ENCODE measurements at regions not wholly inside any gene's neighbourhood (a gene's known extent, or its start where the extent isn't known, plus 50 kb on each side); places are given as distances from the start of the nearest gene placed in this dataset.

DNA sequence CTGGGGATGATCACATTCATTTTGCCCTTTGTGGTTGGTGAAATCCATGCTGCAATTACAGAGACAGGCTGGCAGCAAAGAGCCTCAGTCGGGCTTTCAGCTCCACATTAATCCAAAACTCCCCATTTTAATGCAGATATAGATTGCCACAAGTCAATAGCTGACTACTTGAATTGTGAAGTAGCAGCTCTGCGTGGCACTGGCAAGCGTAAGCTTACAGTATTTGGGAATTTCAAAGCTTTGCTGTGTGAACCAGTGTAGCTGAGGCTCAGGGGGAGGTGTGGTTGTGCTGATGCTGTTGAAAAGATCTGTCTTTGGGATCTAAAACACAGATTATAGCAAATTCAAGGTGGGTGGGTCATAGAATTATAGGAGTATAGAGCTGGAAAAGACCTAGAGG, 290.3 kb upstream of the ONECUT1 start:
- in situ Hi-C loops (cut with MboI; ENCODE audit: low sequenced_read_pairs, unreplicated experiment) = no loop called here
- no peak for DNase-seq (ENCODE audit: low spot score)
- TF ChIP-seq, protein P1, sequence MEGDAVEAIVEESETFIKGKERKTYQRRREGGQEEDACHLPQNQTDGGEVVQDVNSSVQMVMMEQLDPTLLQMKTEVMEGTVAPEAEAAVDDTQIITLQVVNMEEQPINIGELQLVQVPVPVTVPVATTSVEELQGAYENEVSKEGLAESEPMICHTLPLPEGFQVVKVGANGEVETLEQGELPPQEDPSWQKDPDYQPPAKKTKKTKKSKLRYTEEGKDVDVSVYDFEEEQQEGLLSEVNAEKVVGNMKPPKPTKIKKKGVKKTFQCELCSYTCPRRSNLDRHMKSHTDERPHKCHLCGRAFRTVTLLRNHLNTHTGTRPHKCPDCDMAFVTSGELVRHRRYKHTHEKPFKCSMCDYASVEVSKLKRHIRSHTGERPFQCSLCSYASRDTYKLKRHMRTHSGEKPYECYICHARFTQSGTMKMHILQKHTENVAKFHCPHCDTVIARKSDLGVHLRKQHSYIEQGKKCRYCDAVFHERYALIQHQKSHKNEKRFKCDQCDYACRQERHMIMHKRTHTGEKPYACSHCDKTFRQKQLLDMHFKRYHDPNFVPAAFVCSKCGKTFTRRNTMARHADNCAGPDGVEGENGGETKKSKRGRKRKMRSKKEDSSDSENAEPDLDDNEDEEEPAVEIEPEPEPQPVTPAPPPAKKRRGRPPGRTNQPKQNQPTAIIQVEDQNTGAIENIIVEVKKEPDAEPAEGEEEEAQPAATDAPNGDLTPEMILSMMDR (IDR thresholded peaks at IDR 0.05; ENCODE audit: borderline replicate concordance, control extremely low read depth, extremely low read depth, insufficient read depth, missing control alignments) = no peak

DNA sequence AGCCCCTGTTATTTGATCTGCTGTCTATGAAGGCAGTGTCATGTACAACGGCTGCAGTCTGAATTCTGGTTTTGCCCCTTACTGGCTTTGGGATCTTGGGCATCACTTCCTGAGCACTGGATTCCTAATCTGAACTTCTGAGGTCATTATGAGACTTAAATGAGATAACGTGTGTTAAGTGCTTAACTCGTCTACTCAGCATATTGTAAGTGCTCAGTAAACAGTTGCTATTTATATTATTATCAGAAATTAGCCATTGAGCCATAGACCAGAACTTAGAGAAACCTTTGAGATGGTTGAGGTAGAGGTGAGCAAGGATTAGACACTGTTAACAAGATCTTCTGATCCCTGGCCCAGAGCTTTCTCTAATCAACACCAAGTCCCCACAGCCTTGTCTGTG, 284.1 kb upstream of the ONECUT1 start:
- DNase-seq (ENCODE audit: low spot score) = no peak
- TF ChIP-seq, protein P1 (IDR thresholded peaks at IDR 0.05; ENCODE audit: borderline replicate concordance, control extremely low read depth, extremely low read depth, insufficient read depth, missing control alignments) = no peak
- in situ Hi-C loops (cut with MboI; ENCODE audit: low sequenced_read_pairs, unreplicated experiment) = no loop called here

DNA sequence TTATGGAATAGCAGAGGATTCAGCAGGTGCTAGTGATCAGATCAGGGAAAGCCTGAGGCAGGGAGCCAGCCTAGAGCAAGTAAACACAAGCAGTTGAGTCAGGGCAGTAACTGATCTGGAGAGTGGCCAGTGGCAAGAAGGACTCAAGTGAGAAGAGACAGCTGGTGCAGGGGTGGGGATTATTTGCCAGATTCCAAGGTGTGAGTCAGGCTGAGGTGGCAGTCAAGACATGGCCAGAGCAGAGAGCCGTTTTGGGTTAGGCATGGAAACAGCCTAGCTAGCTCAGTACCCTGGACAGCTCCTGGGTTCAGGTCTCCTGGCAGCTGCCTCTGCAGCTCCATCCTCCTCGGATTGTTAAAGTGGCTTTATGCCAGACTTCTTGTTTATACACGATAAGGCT, 281.9 kb upstream of the ONECUT1 start:
- in situ Hi-C loops (cut with MboI; ENCODE audit: low sequenced_read_pairs, unreplicated experiment) = no loop called here
- TF ChIP-seq, protein P1 (IDR thresholded peaks at IDR 0.05; ENCODE audit: borderline replicate concordance, control extremely low read depth, extremely low read depth, insufficient read depth, missing control alignments) = no peak

DNA sequence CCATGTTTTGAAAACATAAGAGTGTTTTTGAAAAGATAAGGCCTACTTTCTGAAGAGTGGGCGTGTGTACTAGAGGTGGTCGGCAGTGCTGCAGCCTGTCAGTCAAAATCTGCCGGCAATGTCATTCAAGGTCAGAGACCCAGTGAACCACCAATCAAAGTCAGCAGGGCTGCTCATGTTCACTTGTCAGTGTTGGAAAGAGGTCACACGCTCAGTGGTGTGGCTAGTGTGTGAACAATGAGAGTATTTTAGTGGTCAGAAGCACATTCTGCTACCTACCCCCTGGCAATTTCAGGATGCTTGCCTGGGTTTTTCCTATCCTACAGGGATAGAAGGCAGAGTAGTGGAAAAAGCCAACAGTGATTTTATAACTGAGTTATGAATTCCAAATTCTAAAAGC, 278.5 kb upstream of the ONECUT1 start:
- in situ Hi-C loops (cut with MboI; ENCODE audit: low sequenced_read_pairs, unreplicated experiment) = no loop called here
- DNase-seq (ENCODE audit: low spot score) = no peak
- TF ChIP-seq, protein P1 (IDR thresholded peaks at IDR 0.05; ENCODE audit: borderline replicate concordance, control extremely low read depth, extremely low read depth, insufficient read depth, missing control alignments) = no peak

More for the DNA sequence above, 281.9 kb upstream of the ONECUT1 start:
- DNase-seq (ENCODE audit: low spot score) = no peak

DNA sequence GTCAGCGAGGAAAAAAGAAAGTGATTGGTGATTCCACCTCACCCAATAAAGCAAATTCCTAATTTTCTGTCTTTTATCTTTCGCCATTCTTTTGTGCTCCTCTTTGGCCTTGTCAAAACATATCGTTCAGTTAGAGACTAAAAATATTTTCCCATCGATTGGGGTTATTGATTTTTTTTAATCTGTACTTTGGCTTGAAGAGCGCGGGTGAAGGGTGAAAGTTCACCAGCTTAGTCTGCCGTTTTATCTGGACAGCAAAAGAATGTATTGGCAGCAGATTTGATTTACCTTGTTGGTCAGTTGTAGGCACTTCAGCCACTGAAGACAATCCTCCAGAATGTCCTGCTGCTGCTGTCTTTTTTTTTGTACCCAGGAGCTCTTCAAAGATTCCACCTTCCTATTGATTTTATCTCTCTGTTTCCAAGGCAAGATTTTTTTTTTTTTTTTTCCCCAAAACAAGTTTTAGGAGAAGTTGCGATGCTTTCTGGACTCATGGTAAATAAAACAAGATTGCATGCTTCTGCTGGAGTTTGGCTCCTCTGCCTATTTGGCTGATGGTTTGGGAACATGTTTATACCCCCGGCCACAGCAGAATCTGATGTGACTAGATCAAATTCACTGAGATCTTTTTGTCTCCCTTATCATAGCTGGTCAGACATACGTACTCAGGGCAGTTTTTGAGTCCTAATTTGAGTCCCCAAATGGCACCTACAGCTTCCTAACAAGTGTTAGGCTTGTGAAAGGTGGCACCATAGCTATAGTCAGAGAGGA, 269.3 kb upstream of the ONECUT1 start:
- TF ChIP-seq, protein P1 (IDR thresholded peaks at IDR 0.05; ENCODE audit: borderline replicate concordance, control extremely low read depth, extremely low read depth, insufficient read depth, missing control alignments) = no peak
- DNase-seq (ENCODE audit: low spot score) = no peak
- in situ Hi-C loops (cut with MboI; ENCODE audit: low sequenced_read_pairs, unreplicated experiment) = no loop called here

DNA sequence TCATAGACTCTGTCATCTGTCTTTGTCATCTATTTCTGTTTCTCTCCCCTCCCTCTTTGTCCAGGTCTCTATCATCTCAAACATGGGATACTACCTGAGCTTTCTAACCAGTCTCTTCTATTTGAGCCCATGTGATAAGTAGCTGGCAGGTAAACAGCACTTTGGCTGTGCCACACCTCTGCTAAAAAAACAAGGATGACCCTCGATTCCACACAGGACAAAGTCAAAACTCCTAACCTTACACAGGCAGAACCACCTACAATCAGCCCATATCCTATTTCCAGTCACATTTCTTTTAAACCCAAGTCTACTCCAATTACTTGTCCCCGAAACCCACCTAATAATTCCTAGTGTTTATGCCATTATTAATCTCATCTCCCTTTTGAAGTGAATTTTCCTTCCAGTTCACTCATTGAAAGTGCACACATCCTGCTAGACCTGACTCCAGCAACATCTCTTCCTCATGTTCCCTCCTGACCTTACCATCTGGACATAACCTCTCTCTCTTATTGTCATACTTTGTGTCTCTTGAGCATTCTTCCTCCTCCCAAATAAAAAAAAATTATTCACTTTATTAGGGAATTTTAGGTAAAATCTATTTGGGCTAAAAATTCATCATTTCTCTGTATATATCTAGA, 256.1 kb upstream of the ONECUT1 start:
- DNase-seq (ENCODE audit: low spot score) = no peak
- TF ChIP-seq, protein P1 (IDR thresholded peaks at IDR 0.05; ENCODE audit: borderline replicate concordance, control extremely low read depth, extremely low read depth, insufficient read depth, missing control alignments) = no peak

More for the DNA sequence above, 256.1 kb upstream of the ONECUT1 start:
- in situ Hi-C loops (cut with MboI; ENCODE audit: low sequenced_read_pairs, unreplicated experiment) = no loop called here
